GM12875 (cell line): ENCODE measurements at regions not wholly inside any gene's neighbourhood (a gene's known extent, or its start where the extent isn't known, plus 50 kb on each side); places are given as distances from the start of the nearest gene placed in this dataset.
A peak's percentile ranks its signal among the peaks of the same experiment; 100 is the strongest.

Source experiments
- H3K4me3 ChIP-seq: one replicate; pipeline ENCODE4 v1.5.1; 2011; ENCODE audit warnings: low read depth, low read length, control low read depth
- TF ChIP-seq, protein P1 (sequence below): IDR thresholded peaks from 2 replicates; pipeline ENCODE4 v1.5.1; 2011; ENCODE audit warnings: low read depth, mild to moderate bottlenecking, control low read depth, inconsistent platforms, low read length, moderate library complexity, borderline replicate concordance; ENCODE audit not compliant: insufficient read depth

DNA sequence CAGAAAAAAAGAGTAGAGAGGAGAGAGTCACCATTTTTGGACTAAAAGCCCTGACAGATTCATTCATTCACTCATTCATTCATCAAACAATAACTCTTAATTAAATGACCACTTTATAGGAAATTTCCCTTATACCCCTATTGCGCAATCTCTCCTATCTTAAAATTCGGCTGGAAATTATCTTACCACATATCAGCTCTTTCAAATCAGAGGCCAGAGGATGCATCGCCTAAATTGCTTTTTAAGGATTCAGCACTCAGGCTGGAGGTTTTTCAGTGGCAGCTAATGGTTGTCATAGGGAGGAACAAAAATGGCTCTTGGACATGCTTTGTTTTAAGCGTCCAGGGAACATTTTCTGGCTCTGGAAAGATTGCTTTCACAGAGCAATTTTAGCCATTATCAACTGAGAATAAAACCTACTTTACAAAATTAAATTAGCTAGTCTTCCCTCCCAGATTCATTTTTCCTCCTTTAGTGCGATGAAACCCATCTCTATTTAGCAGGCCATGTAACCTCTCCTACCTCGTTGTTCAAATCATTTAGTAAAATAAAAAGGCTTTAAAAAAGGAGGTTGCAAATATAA lies 115.2 kb downstream of the OLFM4 start:
- TF ChIP-seq, protein P1, sequence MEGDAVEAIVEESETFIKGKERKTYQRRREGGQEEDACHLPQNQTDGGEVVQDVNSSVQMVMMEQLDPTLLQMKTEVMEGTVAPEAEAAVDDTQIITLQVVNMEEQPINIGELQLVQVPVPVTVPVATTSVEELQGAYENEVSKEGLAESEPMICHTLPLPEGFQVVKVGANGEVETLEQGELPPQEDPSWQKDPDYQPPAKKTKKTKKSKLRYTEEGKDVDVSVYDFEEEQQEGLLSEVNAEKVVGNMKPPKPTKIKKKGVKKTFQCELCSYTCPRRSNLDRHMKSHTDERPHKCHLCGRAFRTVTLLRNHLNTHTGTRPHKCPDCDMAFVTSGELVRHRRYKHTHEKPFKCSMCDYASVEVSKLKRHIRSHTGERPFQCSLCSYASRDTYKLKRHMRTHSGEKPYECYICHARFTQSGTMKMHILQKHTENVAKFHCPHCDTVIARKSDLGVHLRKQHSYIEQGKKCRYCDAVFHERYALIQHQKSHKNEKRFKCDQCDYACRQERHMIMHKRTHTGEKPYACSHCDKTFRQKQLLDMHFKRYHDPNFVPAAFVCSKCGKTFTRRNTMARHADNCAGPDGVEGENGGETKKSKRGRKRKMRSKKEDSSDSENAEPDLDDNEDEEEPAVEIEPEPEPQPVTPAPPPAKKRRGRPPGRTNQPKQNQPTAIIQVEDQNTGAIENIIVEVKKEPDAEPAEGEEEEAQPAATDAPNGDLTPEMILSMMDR, result no peak

DNA sequence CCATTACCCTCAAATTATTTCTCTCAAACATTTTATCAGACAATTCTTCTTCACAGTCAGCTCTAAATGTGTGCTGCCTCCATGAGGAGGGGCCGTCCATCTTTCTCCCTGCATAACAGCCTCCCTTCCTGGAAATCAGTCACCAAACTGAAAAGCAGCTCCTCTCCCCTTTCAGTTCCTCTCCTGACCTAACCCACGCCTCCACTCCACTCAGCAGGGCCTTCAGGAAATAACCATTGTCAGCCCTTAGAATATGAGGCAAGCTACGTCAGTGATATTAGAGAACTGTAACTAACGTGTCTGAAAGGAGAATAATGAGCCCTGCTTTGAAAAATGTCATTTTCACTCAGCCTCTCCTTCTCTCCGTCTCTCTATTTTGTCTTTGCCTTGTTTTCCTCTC lies 116.2 kb downstream of the OLFM4 start:
- H3K4me3 ChIP-seq, result no peak overlapping the region
- TF ChIP-seq, protein P1, result no peak

More for the DNA sequence above, 115.2 kb downstream of the OLFM4 start:
- no peak overlapping the region for H3K4me3 ChIP-seq

DNA sequence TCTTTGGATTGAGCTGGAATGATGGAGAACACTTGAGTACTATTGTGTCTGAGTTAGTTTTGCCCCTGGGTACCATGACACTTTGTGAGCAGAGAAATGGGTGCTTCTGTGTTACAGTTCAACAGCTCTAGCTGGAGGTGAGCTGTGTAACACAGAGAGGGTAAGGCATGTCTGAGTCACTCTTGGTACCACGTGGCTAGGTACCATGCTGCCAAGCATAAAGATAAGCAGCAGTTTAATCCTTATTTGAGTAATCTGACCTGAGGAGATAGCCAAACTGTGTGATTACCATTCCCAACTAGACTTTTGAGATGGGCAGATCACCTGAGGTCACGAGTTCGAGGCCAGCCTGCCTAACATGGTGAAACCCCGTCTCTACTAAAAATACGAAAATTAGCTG lies 122.0 kb downstream of the OLFM4 start:
- H3K4me3 ChIP-seq, result no peak overlapping the region
- TF ChIP-seq, protein P1, result no peak

DNA sequence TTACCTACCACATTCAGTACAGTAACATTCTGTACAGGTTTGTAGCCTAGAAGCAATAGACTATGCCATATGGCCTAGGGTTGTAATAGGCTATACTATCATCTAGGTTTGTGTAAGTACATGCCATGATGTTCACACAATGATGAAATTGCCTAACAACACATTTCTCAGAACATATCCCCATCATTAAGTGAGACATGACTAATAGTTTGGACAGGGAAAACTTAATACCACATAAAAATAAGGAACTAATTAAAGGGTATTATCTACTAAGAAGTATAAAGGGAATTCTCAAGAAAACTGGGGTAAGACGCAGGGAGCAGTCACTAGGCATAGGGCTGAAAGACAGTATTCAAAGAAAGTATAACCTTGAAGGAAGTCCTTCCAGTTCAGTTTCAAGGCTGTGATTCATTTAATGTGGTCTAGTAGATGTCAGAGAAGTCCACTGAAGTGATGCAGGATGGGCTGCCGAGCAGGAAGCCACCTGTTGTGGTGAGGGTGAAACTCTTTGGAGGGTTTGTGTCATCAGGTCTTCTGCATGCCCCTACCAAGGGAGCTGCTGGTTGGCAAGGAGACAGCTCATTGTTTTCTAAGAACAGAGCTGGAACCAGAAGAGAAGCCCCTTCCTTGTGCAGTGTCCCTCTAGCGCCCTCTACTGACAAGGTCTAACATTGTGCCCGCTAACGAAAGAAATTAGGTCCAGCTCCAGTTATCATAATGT lies 122.9 kb downstream of the OLFM4 start:
- TF ChIP-seq, protein P1, result peak; percentile 89

DNA sequence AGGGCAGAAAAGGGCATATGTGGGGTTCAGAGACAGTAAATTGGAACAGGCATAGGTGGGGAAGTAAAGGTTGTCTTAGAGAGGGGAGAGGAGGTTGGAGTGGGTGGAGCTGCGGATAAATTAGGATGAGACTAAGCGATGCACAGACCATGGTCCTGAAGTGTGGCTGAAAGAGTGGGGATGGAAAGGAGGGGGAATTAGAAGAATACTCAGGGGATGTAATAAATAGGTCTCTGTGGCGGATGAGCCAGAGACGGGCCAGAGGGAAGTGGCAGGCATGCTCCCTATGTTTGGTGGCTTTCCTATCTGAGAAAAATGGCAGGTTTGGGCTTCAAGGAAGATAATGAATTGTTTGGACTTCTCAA lies 123.4 kb downstream of the OLFM4 start:
- TF ChIP-seq, protein P1, result no peak
- no peak overlapping the region for H3K4me3 ChIP-seq

More for the DNA sequence above, 122.9 kb downstream of the OLFM4 start:
- no peak overlapping the region for H3K4me3 ChIP-seq

DNA sequence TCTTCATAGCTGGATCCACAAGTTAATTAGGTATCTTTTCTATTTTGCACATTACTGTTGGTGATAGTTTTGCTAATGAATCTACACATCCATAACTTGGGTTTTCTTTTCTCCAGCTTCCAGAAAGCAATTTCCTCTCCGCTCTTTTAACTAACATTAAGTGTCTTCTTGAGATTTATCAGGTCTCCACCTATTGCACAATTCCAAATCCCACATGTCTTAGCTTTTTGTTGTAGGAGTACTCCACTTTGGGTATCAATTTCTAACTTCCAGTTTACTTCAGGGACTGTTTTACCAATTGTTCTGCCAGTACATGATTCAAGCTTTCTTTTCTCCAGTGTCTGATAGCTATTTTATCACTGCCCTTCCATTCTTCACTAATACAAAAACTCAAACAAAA lies 129.6 kb downstream of the OLFM4 start:
- TF ChIP-seq, protein P1, result no peak
- no peak overlapping the region for H3K4me3 ChIP-seq

DNA sequence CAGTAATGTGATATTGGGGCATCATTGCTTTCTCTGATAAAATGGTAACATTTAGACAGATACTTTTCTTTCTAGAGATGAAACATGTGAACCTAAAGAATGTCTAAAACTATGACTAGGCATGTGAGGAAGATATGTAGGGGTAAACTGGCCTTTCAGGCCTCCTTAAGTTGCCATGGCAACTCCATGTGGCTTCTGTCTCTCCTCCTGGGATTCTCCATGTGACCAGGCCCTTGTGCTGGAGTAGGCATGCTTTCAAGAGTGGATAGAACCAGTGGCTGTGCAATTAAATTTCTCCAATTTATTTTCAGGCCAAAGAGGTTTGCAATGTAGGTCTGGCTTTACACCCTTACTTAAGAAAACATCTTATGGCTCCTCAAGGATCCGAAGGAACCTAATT lies 130.8 kb downstream of the OLFM4 start:
- no peak overlapping the region for H3K4me3 ChIP-seq

More for the DNA sequence above, 130.8 kb downstream of the OLFM4 start:
- TF ChIP-seq, protein P1, result no peak
